AG10803 (cell line): ENCODE measurements at regions not wholly inside any gene's neighbourhood (a gene's known extent, or its start where the extent isn't known, plus 50 kb on each side); places are given as distances from the start of the nearest gene placed in this dataset.
"Not testable (repeated sequence)": the region's sequence is repeated elsewhere in the genome, so short reads cannot be mapped to it uniquely, and the experiment has no call there.

ENCODE experiments used
- DNase-seq: peaks from one replicate; pipeline ENCODE4 v3.0.0; 2010; ENCODE audit warnings: low read depth
- H3K4me3 ChIP-seq: 2 replicates; pipeline ENCODE4 v1.5.1; 2011; ENCODE audit warnings: mild to moderate bottlenecking, low read length, control low read depth
- TF ChIP-seq, protein P1 (sequence below): conservative IDR thresholded peaks from 2 replicates; pipeline ENCODE4 v1.5.1; 2011; ENCODE audit warnings: mild to moderate bottlenecking, low read length, control low read depth, inconsistent platforms

DNA sequence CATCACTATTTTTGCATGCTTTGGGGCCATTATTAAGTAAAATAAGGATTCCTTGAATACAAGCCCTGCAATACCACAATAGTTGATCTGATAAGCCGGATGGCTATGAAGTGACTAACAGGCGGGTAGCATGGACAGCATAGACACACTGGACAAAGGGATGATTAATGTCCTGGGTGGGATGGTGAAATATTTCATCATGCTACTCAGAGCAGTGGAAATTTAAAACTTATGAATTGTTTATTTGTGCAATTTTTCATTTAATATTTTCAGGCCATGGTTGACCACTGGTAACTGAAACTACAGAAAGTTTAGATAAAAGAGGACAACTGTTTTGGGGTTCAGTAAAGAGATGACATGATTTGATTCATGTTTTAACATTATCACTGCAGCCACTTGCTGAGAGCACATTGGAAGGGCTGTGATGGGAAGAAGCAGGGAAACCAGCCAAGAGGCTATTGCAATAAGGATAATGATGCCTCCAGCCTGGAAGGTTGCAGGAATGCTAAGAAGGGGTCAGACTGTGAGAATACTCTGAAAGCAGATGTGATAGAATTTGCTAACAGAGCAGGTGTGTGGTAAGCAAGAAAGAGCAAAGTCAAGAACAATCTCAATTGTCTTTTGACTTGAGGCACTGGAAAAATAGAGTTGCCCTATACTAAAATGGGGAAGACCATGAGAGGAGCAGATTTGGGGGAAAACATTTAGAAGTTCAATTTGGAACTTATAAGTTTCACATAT lies 62.5 kb upstream of the TNFSF4 start:
- DNase-seq: peak; percentile 94
- TF ChIP-seq, protein P1, sequence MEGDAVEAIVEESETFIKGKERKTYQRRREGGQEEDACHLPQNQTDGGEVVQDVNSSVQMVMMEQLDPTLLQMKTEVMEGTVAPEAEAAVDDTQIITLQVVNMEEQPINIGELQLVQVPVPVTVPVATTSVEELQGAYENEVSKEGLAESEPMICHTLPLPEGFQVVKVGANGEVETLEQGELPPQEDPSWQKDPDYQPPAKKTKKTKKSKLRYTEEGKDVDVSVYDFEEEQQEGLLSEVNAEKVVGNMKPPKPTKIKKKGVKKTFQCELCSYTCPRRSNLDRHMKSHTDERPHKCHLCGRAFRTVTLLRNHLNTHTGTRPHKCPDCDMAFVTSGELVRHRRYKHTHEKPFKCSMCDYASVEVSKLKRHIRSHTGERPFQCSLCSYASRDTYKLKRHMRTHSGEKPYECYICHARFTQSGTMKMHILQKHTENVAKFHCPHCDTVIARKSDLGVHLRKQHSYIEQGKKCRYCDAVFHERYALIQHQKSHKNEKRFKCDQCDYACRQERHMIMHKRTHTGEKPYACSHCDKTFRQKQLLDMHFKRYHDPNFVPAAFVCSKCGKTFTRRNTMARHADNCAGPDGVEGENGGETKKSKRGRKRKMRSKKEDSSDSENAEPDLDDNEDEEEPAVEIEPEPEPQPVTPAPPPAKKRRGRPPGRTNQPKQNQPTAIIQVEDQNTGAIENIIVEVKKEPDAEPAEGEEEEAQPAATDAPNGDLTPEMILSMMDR: no peak
- H3K4me3 ChIP-seq: no peak overlapping the region

DNA sequence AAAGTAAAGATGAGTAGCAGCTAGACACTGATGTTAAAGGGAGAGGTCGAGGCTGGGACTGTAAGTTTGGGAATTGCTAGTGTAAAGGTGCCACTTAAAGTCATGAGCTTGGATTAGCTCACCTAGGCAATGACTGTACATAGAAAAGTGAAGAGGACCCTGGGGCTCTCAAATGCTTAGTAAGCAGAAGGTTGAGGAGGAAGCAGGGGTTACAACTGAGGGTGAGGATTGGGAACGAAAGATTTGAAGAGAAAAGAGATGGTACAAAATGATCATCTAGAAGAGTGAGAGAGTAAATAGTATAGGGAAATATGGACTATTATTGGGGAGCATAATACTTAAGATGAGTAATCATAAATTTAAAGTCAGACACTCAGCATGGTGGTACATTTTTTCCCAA lies 63.1 kb upstream of the TNFSF4 start:
- TF ChIP-seq, protein P1: no peak
- DNase-seq: no peak
- no peak overlapping the region for H3K4me3 ChIP-seq

DNA sequence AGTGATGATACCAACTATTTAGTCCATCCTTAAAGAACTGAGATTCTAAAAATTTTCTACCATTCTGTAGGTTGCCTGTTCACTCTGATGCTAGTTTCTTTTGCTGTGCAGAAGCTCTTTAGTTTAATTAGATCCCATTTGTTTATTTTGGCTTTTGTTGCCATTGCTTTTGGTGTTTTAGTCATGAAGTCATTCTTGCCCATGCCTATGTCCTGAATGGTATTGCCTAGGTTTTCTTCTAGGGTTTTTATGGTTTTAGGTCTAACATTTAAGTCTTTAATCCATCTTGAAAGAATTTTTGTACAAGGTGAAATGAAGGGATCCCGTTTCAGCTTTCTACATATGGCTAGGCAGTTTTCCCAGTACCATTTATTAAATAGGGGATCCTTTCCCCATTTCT lies 63.9 kb upstream of the TNFSF4 start:
- not testable (repeated sequence) for DNase-seq, H3K4me3 ChIP-seq

DNA sequence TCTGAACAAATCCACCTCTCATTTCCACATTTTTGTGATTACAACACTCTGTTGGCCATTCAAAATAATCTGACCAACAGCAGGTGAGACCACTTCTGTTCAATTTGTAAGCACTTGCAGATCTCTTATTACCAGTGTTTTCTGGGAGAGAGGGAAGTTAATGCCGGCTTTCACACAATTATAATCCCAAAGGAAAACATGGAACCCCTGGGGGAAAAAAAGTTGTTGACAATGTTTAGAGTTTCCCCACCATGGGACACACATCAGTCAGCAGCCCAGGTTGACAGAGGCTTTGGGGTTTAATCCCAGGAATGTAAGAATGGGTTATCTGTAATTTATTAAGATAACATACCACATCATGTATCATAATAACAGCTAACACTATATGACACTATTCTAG lies 68.4 kb upstream of the TNFSF4 start:
- DNase-seq: no peak
- TF ChIP-seq, protein P1: no peak
- H3K4me3 ChIP-seq: no peak overlapping the region

DNA sequence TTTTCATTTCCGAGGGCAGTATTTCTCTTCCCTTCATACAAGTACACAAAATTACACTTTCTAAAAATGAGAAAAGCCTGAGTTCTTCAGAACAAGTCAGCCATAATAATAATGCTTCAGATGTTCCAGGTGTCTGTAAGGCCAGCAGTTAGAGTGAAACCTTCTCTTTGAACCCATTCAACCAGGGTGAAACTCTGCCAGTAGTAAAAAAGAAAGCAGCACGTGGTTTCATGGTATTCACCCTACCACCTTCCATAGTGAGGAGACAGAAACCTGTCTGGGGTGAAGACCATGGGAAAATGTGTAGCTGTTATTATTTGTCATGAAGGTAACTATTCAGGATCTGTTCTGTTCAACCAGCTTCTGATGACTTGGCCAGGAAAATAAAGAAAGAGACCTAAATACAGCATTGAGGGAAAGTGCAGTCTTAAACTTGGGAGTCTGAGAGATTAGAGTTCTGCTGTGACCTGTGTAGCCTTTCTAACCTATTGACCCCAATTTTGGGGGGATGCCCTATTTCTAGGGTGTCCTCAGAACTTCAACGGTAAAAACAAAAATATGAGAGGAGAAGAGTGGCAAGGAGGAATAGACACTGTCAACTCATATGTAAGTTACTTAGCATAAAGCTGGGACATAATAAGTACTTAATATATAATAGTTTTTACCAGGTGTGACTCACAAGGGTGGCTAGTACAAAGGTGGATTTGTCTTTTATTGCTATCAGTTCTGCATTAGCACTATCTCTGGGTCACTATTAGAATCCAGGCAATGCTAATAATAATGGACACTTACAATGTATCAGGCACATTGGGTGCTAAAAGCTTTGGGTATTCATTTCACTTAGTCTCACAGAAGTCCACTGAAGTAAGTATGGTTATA lies 70.0 kb upstream of the TNFSF4 start:
- H3K4me3 ChIP-seq: no peak overlapping the region
- no peak for DNase-seq
- TF ChIP-seq, protein P1: no peak

DNA sequence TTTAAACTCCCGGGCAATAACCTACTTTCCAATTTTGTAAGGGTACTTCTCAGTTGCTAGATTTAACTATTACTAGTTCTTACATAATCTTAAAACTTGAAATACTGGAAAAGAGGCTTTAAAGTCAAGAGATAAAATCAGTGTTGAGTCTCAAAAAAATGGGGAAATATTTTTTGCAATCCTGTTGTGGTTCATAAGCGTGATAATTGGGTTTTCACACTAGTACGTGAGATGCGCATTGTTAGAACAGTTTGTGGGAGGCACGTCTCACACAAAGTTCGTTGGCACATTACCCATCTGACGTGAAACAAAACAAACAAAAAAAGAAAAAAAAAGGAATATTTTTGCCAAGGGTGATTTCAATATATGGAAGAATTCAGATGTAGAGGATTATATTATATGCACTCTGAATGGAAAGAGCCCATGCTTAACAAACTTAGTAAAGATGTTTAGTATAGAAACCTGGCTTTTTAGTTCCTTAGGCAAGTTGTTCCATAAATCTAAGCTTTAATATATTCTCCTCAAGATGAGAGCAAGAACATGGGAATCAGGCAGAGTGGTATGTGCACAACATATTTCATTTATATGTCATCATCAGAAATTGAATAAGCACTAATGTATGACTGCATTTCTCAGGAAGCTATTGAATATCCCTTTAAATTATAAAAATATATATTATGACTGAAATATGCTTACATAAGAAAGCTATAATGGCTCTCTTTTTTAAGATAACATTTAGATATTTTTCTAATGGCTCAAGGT lies 73.9 kb upstream of the TNFSF4 start:
- peak; percentile 25 for DNase-seq
- H3K4me3 ChIP-seq: no peak overlapping the region
- TF ChIP-seq, protein P1: no peak

DNA sequence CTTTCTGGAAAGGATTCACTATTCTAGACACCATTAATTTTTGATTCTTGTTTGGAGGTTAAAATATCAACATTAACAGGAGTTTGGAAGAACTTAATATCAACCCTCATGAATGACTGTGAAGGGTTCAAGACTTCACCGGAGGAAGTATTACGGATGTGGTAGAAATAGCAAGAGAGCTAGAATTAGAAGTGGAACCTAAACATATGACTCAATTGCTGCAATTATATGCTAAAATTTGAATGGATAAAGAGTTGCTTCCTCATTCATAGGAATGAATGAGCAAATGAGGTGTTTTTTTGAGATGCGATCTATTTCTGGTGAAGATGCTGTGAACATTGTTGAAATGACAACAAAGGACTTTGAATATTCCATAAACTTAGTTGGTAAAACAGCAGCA lies 77.9 kb upstream of the TNFSF4 start:
- no peak overlapping the region for H3K4me3 ChIP-seq
- TF ChIP-seq, protein P1: no peak
- DNase-seq: no peak
